Endothelial cell of umbilical vein (primary cell): ENCODE measurements at regions not wholly inside any gene's neighbourhood (a gene's known extent, or its start where the extent isn't known, plus 50 kb on each side); places are given as distances from the start of the nearest gene placed in this dataset.

Experiments
- BruUV-seq: library from RNA; stranded (reverse); fragments of 400-500 nt; replicated peaks from 2 replicates; lab custom pipeline; 2021; lab: Mats Ljungman, UMichigan
- CTCF ChIA-PET: fragments of 300-600, 350-600 bp; sonication (Branson Sonifier 250); formaldehyde crosslinking; loops from one replicate; lab custom pipeline; 2021; ENCODE audit warnings: antibody characterized with exemption, inconsistent platforms; lab: Charles Lee
- POLR2A ChIA-PET: fragments of 300-600, 350-600 bp; sonication (Branson Sonifier 250); formaldehyde crosslinking; loops from one replicate; lab custom pipeline; 2021; ENCODE audit warnings: antibody characterized with exemption, inconsistent platforms; lab: Charles Lee
- DNase-seq: peaks from one replicate; pipeline ENCODE4 v3.0.0-alpha.2; 2011; ENCODE audit warnings: low read depth, low spot score
- FAIRE-seq: peaks from 2 replicates; lab custom pipeline; 2011; peaks lifted over from hg19 to GRCh38; lab: Jason Lieb, UNC
- H2AFZ ChIP-seq: 2 replicates; pipeline ENCODE4 v1.6.0; 2012; ENCODE audit warnings: low read depth, low read length, control low read depth, inconsistent platforms
- H3K27ac ChIP-seq: 2 replicates; pipeline ENCODE4 v1.5.1; 2011; ENCODE audit warnings: low read depth, mild to moderate bottlenecking, control low read depth, low read length, moderate library complexity; ENCODE audit not compliant: insufficient read depth
- H3K27me3 ChIP-seq, 2 experiments: 2 replicates each; pipeline versions ENCODE4 v1.6.0 to v1.6.1; 2011; ENCODE audit warnings: low read length in 2 of 2, mixed read lengths in 1 of 2; ENCODE audit not compliant: control insufficient read depth in 2 of 2, insufficient read depth in 2 of 2
- H3K36me3 ChIP-seq, 2 experiments: 2 replicates in 1 of 2; 3 replicates in 1 of 2; pipeline ENCODE4 v1.5.1; 2011; ENCODE audit warnings: low read length in 2 of 2, mild to moderate bottlenecking in 1 of 2, moderate library complexity in 1 of 2; ENCODE audit not compliant: control insufficient read depth in 2 of 2, insufficient read depth in 2 of 2; ENCODE audit errors: extremely low read depth in 1 of 2
- H3K4me1 ChIP-seq: 3 replicates; pipeline ENCODE4 v1.5.1; 2011; ENCODE audit warnings: mild to moderate bottlenecking, low read length; ENCODE audit not compliant: control insufficient read depth, insufficient read depth; ENCODE audit errors: extremely low read depth
- H3K4me2 ChIP-seq: 2 replicates; pipeline ENCODE4 v1.6.1; 2011; ENCODE audit warnings: low read length, control low read depth, mixed read lengths; ENCODE audit not compliant: insufficient read depth
- H3K4me3 ChIP-seq, 3 experiments: fragments of 200-600 bp in 1 of 3; sonication (generic), shearing (Covaris generic) in 1 of 3; replicated peaks in 1 of 3; 2 replicates each; pipeline ENCODE4 v1.5.1; 2011 to 2016; ENCODE audit warnings: control low read depth in 3 of 3, low read length in 3 of 3, mild to moderate bottlenecking in 2 of 3, inconsistent platforms in 1 of 3, low read depth in 1 of 3, moderate library complexity in 1 of 3; ENCODE audit not compliant: insufficient read depth in 1 of 3
- H3K79me2 ChIP-seq: 2 replicates; pipeline ENCODE4 v1.6.0; 2012; ENCODE audit warnings: low read length, inconsistent platforms; ENCODE audit not compliant: control insufficient read depth, insufficient read depth
- H3K9ac ChIP-seq: replicated peaks from 2 replicates; pipeline ENCODE3; 2011; ENCODE audit warnings: low read length, control low read depth; ENCODE audit not compliant: insufficient read depth; ENCODE audit errors: extremely low read depth
- H3K9me1 ChIP-seq: replicated peaks from 3 replicates; pipeline ENCODE4 v1.6.0; 2011; ENCODE audit warnings: mild to moderate bottlenecking, low read length; ENCODE audit not compliant: control insufficient read depth, insufficient read depth; ENCODE audit errors: extremely low read depth
- H3K9me3 ChIP-seq: replicated peaks from 2 replicates; pipeline ENCODE4 v1.5.1; 2012; ENCODE audit warnings: low read length, inconsistent platforms; ENCODE audit not compliant: control insufficient read depth, insufficient read depth
- H4K20me1 ChIP-seq: replicated peaks from 2 replicates; pipeline ENCODE3; 2011; ENCODE audit warnings: mild to moderate bottlenecking, low read length; ENCODE audit not compliant: control insufficient read depth, insufficient read depth; ENCODE audit errors: extremely low read depth
- MAX ChIP-seq: IDR thresholded peaks from 2 replicates; pipeline ENCODE4 v1.6.1; 2011; ENCODE audit not compliant: insufficient read depth, insufficient read length
- POLR2A ChIP-seq: IDR thresholded peaks from 2 replicates; pipeline ENCODE4 v1.6.1; 2012; ENCODE audit warnings: low read depth, mild to moderate bottlenecking, control low read depth, low read length
- dilution Hi-C: fragments of 300-500 bp; cut with MboI; formaldehyde crosslinking; loops from one replicate; pipeline ENCODE4 v1.15.0; 2019; ENCODE audit warnings: low sequenced_read_pairs; ENCODE audit not compliant: extremely low pct_ligation_motif_present
- intact Hi-C: fragments of 100-400 bp; cut with micrococcal nuclease; formaldehyde crosslinking; loops from one replicate; pipeline ENCODE4 v1.10.0; 2022

- peaks cover 11% of the 10 kb centered on the region for H3K9me3 ChIP-seq
- no peaks in the 10 kb centered on the region for H4K20me1 ChIP-seq
- H3K36me3 ChIP-seq: no peaks in the 10 kb centered on the region
- no peak overlapping the region for H3K9ac ChIP-seq
- no peak overlapping the region for H2AFZ ChIP-seq
- no peak overlapping the region for H3K27ac ChIP-seq
- H3K4me3 ChIP-seq: no peak overlapping the region
- H3K4me2 ChIP-seq: no peak overlapping the region
- ChIA-PET CTCF (no interaction called here), POLR2A (no interaction called here)
- H3K79me2 ChIP-seq: no peaks in the 10 kb centered on the region
- H3K27me3 ChIP-seq: no peaks in the 10 kb centered on the region
- intact Hi-C loops: no loop called here
- dilution Hi-C loops: no loop called here
- DNase-seq (no peak), FAIRE-seq (no peak)
- TF ChIP-seq POLR2A: no peak
- no peaks in the 10 kb centered on the region for H3K4me1 ChIP-seq
- no TSS peak for BruUV-seq
- no peaks in the 10 kb centered on the region for H3K9me1 ChIP-seq
Measured at GRCh38 chr22:47561766-47562165, 799.3 kb downstream of the TBC1D22A start.

- no peak overlapping the region for H3K9ac ChIP-seq
- H3K27me3 ChIP-seq: no peaks in the 10 kb centered on the region
- intact Hi-C loops: no loop called here
- no peak for FAIRE-seq
- ChIA-PET POLR2A (no interaction called here), CTCF (no interaction called here)
- H3K9me1 ChIP-seq: no peaks in the 10 kb centered on the region
- DNase-seq: no peak
- H3K4me1 ChIP-seq: no peaks in the 10 kb centered on the region
- BruUV-seq: no TSS peak
- H3K79me2 ChIP-seq: no peaks in the 10 kb centered on the region
- dilution Hi-C loops: no loop called here
- no peak overlapping the region for H3K27ac ChIP-seq
- H3K9me3 ChIP-seq: peaks cover 11% of the 10 kb centered on the region
- no peak overlapping the region for H2AFZ ChIP-seq
- H3K4me3 ChIP-seq: no peak overlapping the region
- no peak for TF ChIP-seq POLR2A
- TF ChIP-seq MAX: no peak
- H3K36me3 ChIP-seq: no peaks in the 10 kb centered on the region
- no peak overlapping the region for H3K4me2 ChIP-seq
- no peaks in the 10 kb centered on the region for H4K20me1 ChIP-seq
Measured at GRCh38 chr22:47561115-47561675, 798.7 kb downstream of the TBC1D22A start.
